ENCODE measurements at regions not wholly inside any gene's neighbourhood (a gene's known extent, or its start where the extent isn't known, plus 50 kb on each side); places are given as distances from the start of the nearest gene placed in this dataset.

DNA sequence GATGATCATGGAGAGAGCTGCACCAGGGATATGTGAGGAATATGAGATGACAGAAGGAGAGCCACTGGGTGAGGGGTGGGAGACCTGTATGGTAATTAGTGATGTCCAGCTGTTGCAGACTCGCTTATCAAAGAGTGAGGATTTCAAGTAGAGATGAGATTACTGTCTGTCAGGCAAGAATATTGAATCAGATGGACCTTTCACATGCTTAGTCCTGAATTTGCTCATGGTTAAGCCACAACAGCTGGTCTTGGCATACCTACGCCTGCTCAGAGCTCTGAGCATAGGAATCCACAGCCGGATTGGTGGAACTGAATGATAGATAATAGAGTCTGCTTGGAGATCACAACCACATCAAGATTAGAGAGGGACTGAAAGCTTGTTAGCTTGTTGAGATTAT lies 115.2 kb upstream of the ARHGAP5 start:
- TF ChIP-seq SP1 (IDR thresholded peaks at IDR 0.05) (no peak), ELF4 (IDR thresholded peaks at IDR 0.05) (no peak), SUZ12 (IDR thresholded peaks at IDR 0.05) (no peak), ZNF384 (IDR thresholded peaks at IDR 0.05) (no peak), ARNT (IDR thresholded peaks at IDR 0.05) (no peak)

Measured in HEK293T (cell line).